Stimulated activated CD4-positive, alpha-beta T cell treated with anti-CD3 and anti-CD28 coated beads, Interleukin-12 subunit alpha, Interleukin-12 subunit beta, amount 100 ng/mL, for 24 hours (primary cell): ENCODE measurements at regions not wholly inside any gene's neighbourhood (a gene's known extent, or its start where the extent isn't known, plus 50 kb on each side); places are given as distances from the start of the nearest gene placed in this dataset.
"Not testable (repeated sequence)": the region's sequence is repeated elsewhere in the genome, so short reads cannot be mapped to it uniquely, and the experiment has no call there.

Source experiments
- DNase-seq, 2 experiments: peaks; one replicate each; pipeline ENCODE4 v3.0.0-alpha.2; 2020; ENCODE audit warnings: low read depth in 2 of 2

- DNase-seq, result no peak
Measured at GRCh38 chr5:74403771-74404170, 236.8 kb downstream of the ENC1 start.

- DNase-seq, result no peak
Measured at GRCh38 chr5:74402553-74402952, 238.0 kb downstream of the ENC1 start.

DNA sequence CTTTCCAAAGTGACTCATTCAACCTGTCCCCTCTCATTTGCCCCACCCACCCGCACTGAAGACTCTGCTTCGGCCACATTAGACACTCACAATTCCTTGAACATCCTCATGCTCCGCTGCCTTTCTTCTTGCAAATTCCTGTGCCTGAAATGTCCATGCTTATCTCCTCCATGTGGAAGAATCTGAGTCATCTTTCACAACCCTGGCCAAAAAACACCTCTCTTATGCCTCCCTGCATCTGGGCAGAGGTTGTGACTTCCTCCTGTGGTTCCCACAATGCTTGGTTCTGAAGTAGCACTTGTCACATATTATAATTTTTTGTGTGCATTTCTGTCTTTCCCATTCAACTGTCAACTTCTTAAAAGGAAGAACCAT is 238.6 kb downstream of the ENC1 start:
- DNase-seq, result no peak

- no peak for DNase-seq
Measured at GRCh38 chr5:74401281-74401945, 239.1 kb downstream of the ENC1 start.

DNA sequence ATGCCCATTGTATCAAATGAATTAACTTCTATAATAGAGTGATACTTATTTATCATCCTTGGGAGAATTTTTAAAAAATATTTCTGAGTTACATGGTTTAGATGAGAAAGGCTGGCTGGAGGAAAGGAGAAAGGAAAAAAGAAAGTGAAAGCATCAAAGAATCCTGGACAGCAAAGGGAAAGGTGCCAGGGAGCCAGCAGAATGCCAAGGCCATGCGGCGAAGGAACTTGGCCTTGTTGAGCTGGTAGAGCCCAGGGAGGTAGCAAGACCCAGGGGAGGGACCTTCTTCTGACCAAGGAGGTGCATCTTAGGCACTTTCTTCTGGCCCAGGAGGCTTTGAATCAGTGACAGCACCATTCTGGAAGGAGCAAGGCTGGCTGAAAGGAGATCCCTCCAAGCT is 240.5 kb downstream of the ENC1 start:
- no peak for DNase-seq

GRCh38 chr5:74396913-74397622 is 243.5 kb downstream of the ENC1 start:
- no peak for DNase-seq

DNA sequence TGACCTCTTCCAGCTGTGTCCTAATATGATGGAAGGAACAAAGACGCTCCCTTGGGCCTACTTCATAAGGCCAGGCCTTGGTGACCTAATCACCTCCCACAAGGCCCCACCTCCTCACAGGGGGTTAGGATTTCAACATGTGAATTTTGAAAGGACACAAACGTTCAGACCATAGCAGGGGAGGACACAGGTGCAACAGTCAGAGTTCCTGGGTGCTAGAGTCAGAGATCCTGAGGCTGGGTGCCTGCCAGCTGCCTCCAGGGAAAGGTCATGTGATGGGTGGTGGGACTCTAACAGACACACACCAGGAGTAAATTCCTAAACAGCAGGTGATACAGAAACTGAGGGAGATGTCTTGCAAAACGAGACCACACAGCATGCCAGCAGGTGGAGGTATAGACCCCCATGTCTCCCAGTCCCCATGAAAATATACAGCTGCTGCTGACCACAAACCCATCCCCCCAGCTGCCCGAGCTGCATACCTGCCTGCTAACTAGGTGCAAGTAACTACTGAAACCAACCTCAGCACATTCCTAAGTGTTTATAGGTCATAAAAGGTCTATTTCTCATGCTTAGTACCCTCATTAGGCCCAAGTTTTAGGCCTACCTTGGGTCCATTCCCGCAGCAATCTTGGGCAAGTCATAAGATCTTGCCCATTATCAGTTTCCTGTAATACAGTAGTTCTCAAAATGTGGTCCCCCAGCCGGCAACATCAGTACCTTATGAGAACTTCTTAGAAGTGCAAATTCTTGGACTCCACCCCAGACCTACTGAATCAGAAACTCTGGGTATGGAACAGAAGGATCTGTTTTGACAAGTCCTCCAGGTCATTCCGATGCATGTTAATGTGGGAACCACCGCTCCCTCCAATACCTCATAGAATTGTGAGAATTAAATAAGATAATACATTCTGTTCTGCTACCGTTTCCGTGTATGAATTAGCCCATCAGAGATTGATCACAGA is 245.3 kb downstream of the ENC1 start:
- no peak for DNase-seq

GRCh38 chr5:74394528-74394915 is 246.0 kb downstream of the ENC1 start:
- no peak for DNase-seq

DNA sequence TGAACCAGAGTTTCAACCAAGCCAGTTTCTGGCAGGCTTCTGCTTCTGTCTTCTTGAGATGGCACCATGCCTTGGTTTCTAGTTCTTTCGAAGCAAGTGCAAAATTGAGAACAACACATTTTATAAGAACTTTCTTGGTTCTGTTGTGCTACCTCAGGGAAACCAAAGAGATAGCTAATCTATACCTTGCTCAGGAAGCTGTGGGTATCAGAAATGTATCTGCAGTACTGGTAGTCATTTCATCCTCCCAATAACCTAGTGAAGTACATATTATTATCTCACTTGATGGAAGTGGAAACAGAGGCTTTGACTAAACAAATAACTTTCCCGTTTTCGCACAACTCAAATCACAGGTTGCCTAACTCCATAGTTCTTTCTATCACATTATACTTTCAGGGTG is 246.6 kb downstream of the ENC1 start:
- no peak for DNase-seq

- no peak for DNase-seq
Measured at GRCh38 chr5:74392711-74393351, 247.7 kb downstream of the ENC1 start.

GRCh38 chr5:74391410-74391809 is 249.1 kb downstream of the ENC1 start:
- no peak for DNase-seq

GRCh38 chr5:74390822-74391221 is 249.7 kb downstream of the ENC1 start:
- no peak for DNase-seq

DNA sequence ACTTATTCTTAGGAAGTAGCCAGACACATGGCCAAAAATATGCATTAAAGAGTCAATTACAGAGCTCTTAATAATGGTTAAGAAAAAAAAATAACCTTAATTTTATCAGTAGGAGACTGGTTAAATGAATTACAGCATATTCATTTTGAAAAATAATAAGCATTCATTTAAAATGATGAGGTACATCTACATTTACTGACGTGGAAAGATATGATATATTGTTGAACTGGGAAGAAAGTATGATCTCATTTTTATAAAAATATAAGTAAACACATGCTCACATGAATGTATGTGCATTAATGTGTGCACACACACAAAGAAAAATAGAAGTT is 250.3 kb downstream of the ENC1 start:
- DNase-seq, result no peak

DNA sequence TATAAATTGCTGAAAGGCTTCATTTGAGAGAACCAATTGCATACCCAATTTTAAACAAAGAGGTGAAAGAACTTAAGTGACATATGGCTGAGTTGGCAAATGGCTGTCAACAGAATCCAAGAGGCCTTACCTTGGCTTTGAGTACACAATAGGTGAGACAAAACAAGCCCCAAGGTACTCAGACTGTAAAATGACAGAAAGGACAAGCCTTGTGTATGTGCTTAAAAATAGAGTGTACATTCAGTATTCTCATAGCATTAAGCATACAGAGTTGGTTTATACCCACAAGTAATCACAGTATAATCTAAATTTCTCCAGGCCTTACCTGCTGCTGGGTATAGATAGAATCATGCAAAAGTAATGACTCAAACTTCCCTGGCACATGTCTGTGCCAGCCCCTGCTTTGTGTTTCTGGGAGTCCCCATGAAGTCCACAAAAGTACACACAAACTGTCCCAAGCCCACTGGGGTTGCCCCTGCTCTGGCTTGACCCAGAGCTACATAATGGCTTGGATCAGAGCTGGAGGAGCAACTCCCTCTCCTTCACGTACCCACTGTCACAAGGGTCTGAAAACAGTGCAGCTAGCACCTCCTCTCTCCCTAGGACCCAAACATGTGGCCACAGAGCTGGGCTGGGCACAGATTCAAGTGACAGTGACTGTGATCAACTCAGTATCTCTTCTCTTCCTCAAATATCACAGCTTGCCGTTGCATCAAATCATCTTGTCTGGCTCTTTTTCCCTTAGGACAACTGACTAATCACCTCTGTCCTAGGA is 250.8 kb downstream of the ENC1 start:
- DNase-seq, result no peak

DNA sequence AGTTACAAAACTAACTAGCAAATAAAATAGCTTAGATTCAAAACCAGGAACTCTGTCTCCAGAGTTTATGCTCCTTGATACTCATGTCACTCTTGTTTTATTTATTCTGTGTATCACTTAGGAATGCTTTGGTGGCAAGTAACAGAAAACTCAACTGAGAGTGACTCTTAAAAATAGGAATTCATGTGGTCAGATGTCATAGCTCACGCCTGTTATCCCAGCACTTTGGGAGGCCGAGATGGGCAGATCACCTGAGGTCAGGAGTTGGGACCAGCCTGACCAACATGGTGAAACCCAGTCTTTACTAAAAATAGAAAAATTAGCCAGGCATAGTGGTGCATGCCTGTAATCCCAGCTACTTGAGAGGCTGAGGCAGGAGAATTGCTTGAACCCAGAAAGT is 252.1 kb downstream of the ENC1 start:
- DNase-seq, result not testable (repeated sequence)

DNA sequence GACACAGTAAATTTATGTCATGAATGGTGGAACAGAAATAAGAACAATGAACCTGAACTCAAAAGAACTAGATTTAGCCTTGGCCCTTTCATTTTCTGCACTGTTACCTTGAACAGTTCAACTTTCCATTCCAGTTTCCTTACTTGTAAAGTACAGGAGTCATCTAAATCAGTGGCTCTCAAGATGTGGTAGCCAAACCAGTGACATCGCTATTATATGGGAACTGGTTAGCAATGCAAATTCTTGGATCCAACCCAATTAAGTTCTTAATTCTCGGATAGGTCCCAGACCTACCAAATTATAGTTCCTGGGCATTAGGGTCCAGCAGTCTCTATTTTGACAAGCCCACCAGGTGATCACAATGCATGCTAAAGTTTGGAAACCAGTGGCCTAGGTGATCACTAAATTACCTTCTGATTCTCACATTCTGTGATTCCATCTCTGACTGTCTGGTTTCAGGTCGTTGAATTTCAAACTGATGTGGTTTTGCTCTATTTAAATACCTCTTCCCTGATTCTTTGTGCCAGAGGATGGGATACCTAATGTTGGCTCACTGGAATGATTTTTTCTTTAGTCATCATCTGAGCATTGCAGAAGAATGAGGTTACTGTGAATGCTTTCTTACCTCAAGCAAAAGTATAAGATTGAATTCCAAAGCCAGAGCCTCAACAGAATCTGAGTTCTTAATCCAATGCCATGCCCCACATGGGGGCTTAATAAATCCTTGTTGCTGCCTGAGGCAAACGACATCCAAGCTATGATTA is 253.8 kb downstream of the ENC1 start:
- DNase-seq, result no peak

DNA sequence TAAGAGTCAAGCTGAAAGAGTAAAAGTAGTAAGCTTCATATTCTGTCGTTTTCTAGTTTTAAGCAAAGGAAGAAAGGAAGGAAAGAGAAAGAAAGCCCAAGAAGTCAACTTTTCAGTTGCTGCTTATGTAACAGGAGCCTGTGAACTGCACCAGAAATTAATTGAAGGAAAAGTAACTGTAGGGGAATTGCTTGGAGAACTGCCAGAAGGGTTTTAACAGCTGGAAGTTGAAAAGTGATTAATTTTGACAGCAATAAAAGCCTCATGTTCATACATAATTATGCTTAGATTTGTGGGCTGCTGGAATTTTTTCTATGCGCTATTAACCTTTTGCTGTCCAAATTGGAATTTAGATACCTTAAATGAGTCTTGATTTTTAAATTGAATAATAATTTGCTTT is 255.7 kb downstream of the ENC1 start:
- no peak for DNase-seq

DNA sequence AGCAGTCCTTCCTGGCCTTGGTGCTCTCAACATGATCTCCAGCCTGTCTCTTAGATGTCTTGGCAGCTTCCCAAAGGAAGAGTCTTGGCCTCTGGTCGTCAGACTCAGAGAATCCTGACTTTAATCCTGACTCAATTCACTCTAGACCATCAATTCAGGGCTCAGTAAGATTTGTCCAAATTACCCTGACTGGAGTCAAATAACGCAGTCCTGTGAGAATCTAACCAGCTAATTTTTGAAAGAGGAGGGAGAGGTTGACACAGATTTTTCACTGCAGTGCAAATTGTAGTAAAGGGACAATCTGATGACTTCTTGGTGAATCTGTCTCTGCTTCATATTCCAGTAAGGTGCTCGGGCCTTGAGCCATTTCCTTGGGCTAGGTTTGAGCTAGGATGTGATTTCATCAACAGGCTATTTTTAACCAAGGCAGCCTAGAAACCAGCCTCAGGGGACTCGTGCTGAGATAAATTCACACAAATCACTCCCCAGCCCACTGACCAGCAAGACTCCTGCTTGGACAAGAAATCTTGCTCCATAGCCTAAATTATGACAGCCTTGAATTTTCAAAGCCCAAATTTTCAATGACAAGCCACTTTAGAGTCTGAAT is 257.4 kb downstream of the ENC1 start:
- DNase-seq, result no peak

- no peak for DNase-seq
Measured at GRCh38 chr5:74382123-74382855, 258.2 kb downstream of the ENC1 start.

DNA sequence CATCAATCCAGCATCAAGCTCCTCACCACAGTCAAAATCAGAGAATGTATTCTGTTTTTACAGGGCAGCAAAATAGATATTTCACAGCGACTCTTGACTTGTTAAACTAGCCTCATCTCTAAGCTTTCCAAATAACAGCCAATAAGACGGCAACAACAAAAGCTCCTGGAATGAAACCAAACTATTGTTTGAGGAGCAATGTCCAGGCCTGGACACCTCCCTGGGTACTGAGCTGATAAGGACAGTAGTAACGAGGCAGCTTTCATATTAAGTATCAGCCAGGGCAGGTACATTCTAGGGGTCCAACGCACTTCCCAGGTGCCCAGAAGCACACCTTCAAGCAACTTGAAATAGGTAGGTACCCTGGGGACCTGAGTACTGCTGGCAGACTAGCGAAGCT is 260.3 kb downstream of the ENC1 start:
- no peak for DNase-seq
